WTC11 (cell line): ENCODE measurements at regions not wholly inside any gene's neighbourhood (a gene's known extent, or its start where the extent isn't known, plus 50 kb on each side); places are given as distances from the start of the nearest gene placed in this dataset.

Source experiments
- CTCF ChIP-seq: fragments of 200-600 bp; IDR thresholded peaks from 2 replicates; pipeline ENCODE4 v1.8.0; 2022; ENCODE audit warnings: antibody characterized with exemption
- FOXK1 ChIP-seq: sonication (generic); formaldehyde crosslinking; IDR thresholded peaks from 2 replicates; pipeline ENCODE4 v1.8.0; 2022; ENCODE audit warnings: mild to moderate bottlenecking, moderate library complexity, missing genetic modification reagents
- NR3C1 ChIP-seq: sonication (generic); formaldehyde crosslinking; conservative IDR thresholded peaks from 2 replicates; pipeline ENCODE4 v1.8.1; 2023; ENCODE audit warnings: low read depth, mild to moderate bottlenecking, missing genetic modification reagents

GRCh38 chr13:68676513-68677115, 1431.0 kb upstream of the ATXN8OS start:
- no peak for TF ChIP-seq FOXK1 (CRISPR knock-in tag)
- no peak for TF ChIP-seq NR3C1 (CRISPR knock-in tag)
- TF ChIP-seq CTCF, result no peak
